Choroid plexus epithelial cell (primary cell): ENCODE measurements at regions not wholly inside any gene's neighbourhood (a gene's known extent, or its start where the extent isn't known, plus 50 kb on each side); places are given as distances from the start of the nearest gene placed in this dataset.
A peak's percentile ranks its signal among the peaks of the same experiment; 100 is the strongest.

Source experiments
- DNase-seq: peaks from one replicate; pipeline ENCODE4 v3.0.0-alpha.2; 2010; ENCODE audit warnings: low read depth
- H3K4me3 ChIP-seq: 2 replicates; pipeline ENCODE4 v1.5.1; 2011; ENCODE audit warnings: low read depth, mild to moderate bottlenecking, control low read depth, low read length, moderate library complexity
- CTCF ChIP-seq: conservative IDR thresholded peaks from 2 replicates; pipeline ENCODE4 v1.5.1; 2011; ENCODE audit warnings: low read depth, mild to moderate bottlenecking, control low read depth, inconsistent platforms, low read length, moderate library complexity

GRCh38 chr12:66860752-66861750 lies 182.2 kb upstream of the GRIP1 start:
- no peak overlapping the region for H3K4me3 ChIP-seq
- DNase-seq, result peak; percentile 76
- TF ChIP-seq CTCF, result peak; percentile 99

- TF ChIP-seq CTCF, result no peak
- H3K4me3 ChIP-seq, result no peak overlapping the region
- DNase-seq, result no peak
These were observed 183.6 kb upstream of the GRIP1 start for GRCh38 chr12:66862356-66862985.

- TF ChIP-seq CTCF, result no peak
- no peak overlapping the region for H3K4me3 ChIP-seq
- no peak for DNase-seq
These were observed 184.4 kb upstream of the GRIP1 start for GRCh38 chr12:66863276-66863675.

- no peak overlapping the region for H3K4me3 ChIP-seq
- TF ChIP-seq CTCF, result no peak
- no peak for DNase-seq
These were observed 199.0 kb upstream of the GRIP1 start for GRCh38 chr12:66877925-66878324.

GRCh38 chr12:66879409-66879808 lies 200.5 kb upstream of the GRIP1 start:
- no peak overlapping the region for H3K4me3 ChIP-seq
- no peak for DNase-seq
- TF ChIP-seq CTCF, result no peak

- DNase-seq, result no peak
- TF ChIP-seq CTCF, result no peak
- H3K4me3 ChIP-seq, result no peak overlapping the region
These were observed 202.5 kb upstream of the GRIP1 start for GRCh38 chr12:66881386-66881785.
